Activated naive CD8-positive, alpha-beta T cell treated with anti-CD3 and anti-CD28 coated beads, Interleukin-2, amount 10 ng/mL, durations not matched to agents 7 days and 5 days (primary cell): ENCODE measurements at regions not wholly inside any gene's neighbourhood (a gene's known extent, or its start where the extent isn't known, plus 50 kb on each side); places are given as distances from the start of the nearest gene placed in this dataset.

ENCODE experiments used
- ATAC-seq: fragments of 150-1000 bp; cut with Tn5 transposase; one replicate; pipeline ENCODE4 v1.10.0; 2021; ENCODE audit warnings: low read depth, moderate library complexity
- POLR2A ChIA-PET: fragments of 350-600 bp; sonication (Branson Sonifier 250); formaldehyde crosslinking; loops from one replicate; lab custom pipeline; 2021; ENCODE audit warnings: antibody characterized with exemption; lab: Charles Lee
- DNase-seq: peaks from one replicate; pipeline ENCODE4 v3.0.0; 2021
- H3K27ac Mint-ChIP-seq: one replicate; pipeline ENCODE4 v1.8.0; 2022; ENCODE audit warnings: mild to moderate bottlenecking, mixed read lengths
- H3K27me3 Mint-ChIP-seq: one replicate; pipeline ENCODE4 v1.8.0; 2022; ENCODE audit warnings: mild to moderate bottlenecking, moderate library complexity, mixed read lengths
- H3K36me3 Mint-ChIP-seq: one replicate; pipeline ENCODE4 v1.8.0; 2021; ENCODE audit warnings: mild to moderate bottlenecking, mixed read lengths
- H3K4me1 Mint-ChIP-seq: one replicate; pipeline ENCODE4 v1.8.0; 2021; ENCODE audit warnings: mixed read lengths
- H3K4me3 Mint-ChIP-seq: one replicate; pipeline ENCODE4 v1.8.0; 2022; ENCODE audit warnings: mild to moderate bottlenecking, moderate library complexity, mixed read lengths
- H3K9me3 Mint-ChIP-seq: one replicate; pipeline ENCODE4 v1.8.0; 2021; ENCODE audit warnings: mixed read lengths

- Mint-ChIP-seq H3K4me3 (no peak overlapping the region), H3K9me3 (peaks cover 2% of the 10 kb centered on the region)
- POLR2A ChIA-PET: no interaction called here
Observed at GRCh38 chr18:76149284-76149683, 345.8 kb downstream of the ZNF516 start.

GRCh38 chr18:76145521-76146376 lies 349.3 kb downstream of the ZNF516 start:
- ATAC-seq (no peak), DNase-seq (no peak)
- POLR2A ChIA-PET: no interaction called here
- no peaks in the 10 kb centered on the region for H3K36me3 Mint-ChIP-seq
- H3K4me1 Mint-ChIP-seq: peaks cover 2% of the 10 kb centered on the region
- no peaks in the 10 kb centered on the region for H3K9me3 Mint-ChIP-seq
- no peak overlapping the region for H3K4me3 Mint-ChIP-seq
- no peak overlapping the region for H3K27ac Mint-ChIP-seq
- H3K27me3 Mint-ChIP-seq: peaks cover 12% of the 10 kb centered on the region

More at GRCh38 chr18:76149284-76149683, 345.8 kb downstream of the ZNF516 start:
- H3K27ac Mint-ChIP-seq: no peak overlapping the region
- peaks cover 2% of the 10 kb centered on the region for H3K27me3 Mint-ChIP-seq
- H3K36me3 Mint-ChIP-seq: no peaks in the 10 kb centered on the region
- H3K4me1 Mint-ChIP-seq: peaks cover 2% of the 10 kb centered on the region
- no peak for DNase-seq
- no peak for ATAC-seq

GRCh38 chr18:76144844-76145243 lies 350.2 kb downstream of the ZNF516 start:
- H3K27ac Mint-ChIP-seq: no peak overlapping the region
- ATAC-seq (no peak), DNase-seq (no peak)
- H3K4me3 Mint-ChIP-seq: no peak overlapping the region
- peaks cover 15% of the 10 kb centered on the region for H3K27me3 Mint-ChIP-seq
- no peaks in the 10 kb centered on the region for H3K9me3 Mint-ChIP-seq
- peaks cover 2% of the 10 kb centered on the region for H3K4me1 Mint-ChIP-seq
- no peaks in the 10 kb centered on the region for H3K36me3 Mint-ChIP-seq
- POLR2A ChIA-PET: no interaction called here

GRCh38 chr18:76142611-76143010 lies 352.4 kb downstream of the ZNF516 start:
- POLR2A ChIA-PET: no interaction called here
- DNase-seq: no peak
- no peak for ATAC-seq
- Mint-ChIP-seq H3K4me3 (no peak overlapping the region), H3K27ac (no peak overlapping the region), H3K27me3 (peaks cover 13% of the 10 kb centered on the region), H3K4me1 (no peaks in the 10 kb centered on the region), H3K9me3 (no peaks in the 10 kb centered on the region), H3K36me3 (no peaks in the 10 kb centered on the region)

- Mint-ChIP-seq H3K9me3 (peaks cover 2% of the 10 kb centered on the region), H3K36me3 (no peaks in the 10 kb centered on the region), H3K4me1 (peaks cover under 1% of the 10 kb centered on the region), H3K4me3 (no peak overlapping the region), H3K27ac (no peak overlapping the region), H3K27me3 (peaks cover 18% of the 10 kb centered on the region)
- POLR2A ChIA-PET: no interaction called here
- no peak for ATAC-seq
- DNase-seq: no peak
Observed at GRCh38 chr18:76139844-76140243, 355.2 kb downstream of the ZNF516 start.

- no peaks in the 10 kb centered on the region for H3K36me3 Mint-ChIP-seq
- no peak overlapping the region for H3K27ac Mint-ChIP-seq
- H3K9me3 Mint-ChIP-seq: peaks cover 2% of the 10 kb centered on the region
- H3K4me1 Mint-ChIP-seq: peaks cover 5% of the 10 kb centered on the region
- peaks cover 15% of the 10 kb centered on the region for H3K27me3 Mint-ChIP-seq
- POLR2A ChIA-PET: no interaction called here
- H3K4me3 Mint-ChIP-seq: no peak overlapping the region
- no peak for ATAC-seq
- no peak for DNase-seq
Observed at GRCh38 chr18:76137216-76137615, 357.8 kb downstream of the ZNF516 start.

GRCh38 chr18:76136701-76137100 lies 358.3 kb downstream of the ZNF516 start:
- no peak overlapping the region for H3K4me3 Mint-ChIP-seq
- H3K36me3 Mint-ChIP-seq: no peaks in the 10 kb centered on the region
- H3K27me3 Mint-ChIP-seq: peaks cover 10% of the 10 kb centered on the region

GRCh38 chr18:76134628-76135027 lies 360.4 kb downstream of the ZNF516 start:
- ATAC-seq: no peak
- Mint-ChIP-seq H3K27me3 (peaks cover 8% of the 10 kb centered on the region), H3K4me1 (peaks cover 8% of the 10 kb centered on the region), H3K4me3 (no peak overlapping the region), H3K9me3 (peaks cover 4% of the 10 kb centered on the region), H3K27ac (no peak overlapping the region), H3K36me3 (no peaks in the 10 kb centered on the region)
- DNase-seq: no peak
- POLR2A ChIA-PET: no interaction called here

More at GRCh38 chr18:76136701-76137100, 358.3 kb downstream of the ZNF516 start:
- H3K27ac Mint-ChIP-seq: no peak overlapping the region
- POLR2A ChIA-PET: no interaction called here
- peaks cover 7% of the 10 kb centered on the region for H3K4me1 Mint-ChIP-seq
- no peak for DNase-seq
- ATAC-seq: no peak
- peaks cover 2% of the 10 kb centered on the region for H3K9me3 Mint-ChIP-seq

GRCh38 chr18:76133873-76134272 lies 361.2 kb downstream of the ZNF516 start:
- no peak overlapping the region for H3K4me3 Mint-ChIP-seq
- no peak for DNase-seq
- H3K4me1 Mint-ChIP-seq: peaks cover 8% of the 10 kb centered on the region
- peaks cover 8% of the 10 kb centered on the region for H3K27me3 Mint-ChIP-seq
- no peak for ATAC-seq
- H3K27ac Mint-ChIP-seq: no peak overlapping the region
- H3K36me3 Mint-ChIP-seq: no peaks in the 10 kb centered on the region
- POLR2A ChIA-PET: no interaction called here
- peaks cover 4% of the 10 kb centered on the region for H3K9me3 Mint-ChIP-seq

- Mint-ChIP-seq H3K9me3 (peaks cover 4% of the 10 kb centered on the region), H3K4me1 (peaks cover 8% of the 10 kb centered on the region), H3K27me3 (peaks cover 3% of the 10 kb centered on the region), H3K36me3 (no peaks in the 10 kb centered on the region), H3K27ac (no peak overlapping the region), H3K4me3 (no peak overlapping the region)
- no peak for DNase-seq
- ATAC-seq: no peak
- POLR2A ChIA-PET: no interaction called here
Observed at GRCh38 chr18:76131738-76132137, 363.3 kb downstream of the ZNF516 start.

GRCh38 chr18:76130845-76131244 lies 364.2 kb downstream of the ZNF516 start:
- POLR2A ChIA-PET: no interaction called here
- Mint-ChIP-seq H3K27ac (no peak overlapping the region), H3K36me3 (no peaks in the 10 kb centered on the region), H3K9me3 (peaks cover 4% of the 10 kb centered on the region), H3K4me1 (peaks cover 8% of the 10 kb centered on the region), H3K27me3 (peaks cover 3% of the 10 kb centered on the region), H3K4me3 (no peak overlapping the region)
- ATAC-seq: no peak
- DNase-seq: no peak

GRCh38 chr18:76126327-76126726 lies 368.7 kb downstream of the ZNF516 start:
- peaks cover 5% of the 10 kb centered on the region for H3K27me3 Mint-ChIP-seq
- H3K4me3 Mint-ChIP-seq: no peak overlapping the region
- no peak for DNase-seq
- POLR2A ChIA-PET: no interaction called here
- peaks cover 2% of the 10 kb centered on the region for H3K9me3 Mint-ChIP-seq
- H3K27ac Mint-ChIP-seq: no peak overlapping the region
- H3K4me1 Mint-ChIP-seq: no peaks in the 10 kb centered on the region
- ATAC-seq: no peak
- H3K36me3 Mint-ChIP-seq: no peaks in the 10 kb centered on the region

GRCh38 chr18:76121011-76121410 lies 374.0 kb downstream of the ZNF516 start:
- DNase-seq (no peak), ATAC-seq (no peak)
- POLR2A ChIA-PET: no interaction called here
- H3K27me3 Mint-ChIP-seq: peaks cover 2% of the 10 kb centered on the region
- H3K4me3 Mint-ChIP-seq: no peak overlapping the region
- H3K4me1 Mint-ChIP-seq: peaks cover 2% of the 10 kb centered on the region
- H3K36me3 Mint-ChIP-seq: no peaks in the 10 kb centered on the region
- no peak overlapping the region for H3K27ac Mint-ChIP-seq
- H3K9me3 Mint-ChIP-seq: no peaks in the 10 kb centered on the region

- no peaks in the 10 kb centered on the region for H3K4me1 Mint-ChIP-seq
- ATAC-seq (no peak), DNase-seq (no peak)
- no peak overlapping the region for H3K4me3 Mint-ChIP-seq
- H3K9me3 Mint-ChIP-seq: no peaks in the 10 kb centered on the region
- no peaks in the 10 kb centered on the region for H3K27me3 Mint-ChIP-seq
- no peak overlapping the region for H3K27ac Mint-ChIP-seq
- POLR2A ChIA-PET: no interaction called here
- no peaks in the 10 kb centered on the region for H3K36me3 Mint-ChIP-seq
Observed at GRCh38 chr18:76115580-76115979, 379.5 kb downstream of the ZNF516 start.
